HepG2 (cell line): ENCODE measurements at regions not wholly inside any gene's neighbourhood (a gene's known extent, or its start where the extent isn't known, plus 50 kb on each side); places are given as distances from the start of the nearest gene placed in this dataset.

Experiments
- ATAC-seq: fragments of 200-7000 bp; cut with Tn5 transposase; 3 replicates; pipeline ENCODE4 v1.9.1; 2020; ENCODE audit warnings: mild to moderate bottlenecking, moderate library complexity
- BruUV-seq: library from RNA; stranded (reverse); fragments of 400-500 nt; replicated peaks from 2 replicates; lab custom pipeline; 2021; lab: Mats Ljungman, UMichigan
- CTCF ChIA-PET: fragments of 300-600 bp; formaldehyde crosslinking; extraction: SDS; loops from one replicate; lab custom pipeline; 2021; ENCODE audit warnings: low total read pairs, inconsistent platforms, low intra/inter-chr PET ratio; lab: Yijun Ruan, JAX
- POLR2A ChIA-PET: fragments of 350-600 bp; sonication (Branson Sonifier 250); formaldehyde crosslinking; loops from one replicate; lab custom pipeline; 2020; ENCODE audit warnings: antibody characterized with exemption, inconsistent platforms; lab: Yijun Ruan, JAX
- DNase-seq: peaks from one replicate; pipeline ENCODE4 v3.0.0-alpha.2; 2015; ENCODE audit warnings: low spot score
- FAIRE-seq: peaks from 3 replicates; lab custom pipeline; 2011; peaks lifted over from hg19 to GRCh38; lab: Jason Lieb, UNC
- H2AFZ ChIP-seq: one replicate; pipeline ENCODE4 v1.6.1; 2011; ENCODE audit warnings: low read length, inconsistent platforms
- H3K27ac ChIP-seq: fragments of 300-600 bp; 3 replicates; pipeline ENCODE4 v1.8.0; 2011; ENCODE audit warnings: mixed run types, mild to moderate bottlenecking, mixed read lengths, low read length, inconsistent platforms; ENCODE audit not compliant: insufficient read depth; ENCODE audit errors: extremely low read length
- H3K27me3 ChIP-seq, 2 experiments: fragments of 200-600 bp in 1 of 2; 2 replicates in 1 of 2; 3 replicates in 1 of 2; pipeline versions ENCODE4 v1.6.0 to v1.8.0; 2011; ENCODE audit warnings: low read length in 2 of 2, mild to moderate bottlenecking in 2 of 2, moderate library complexity in 2 of 2, inconsistent platforms in 1 of 2; ENCODE audit not compliant: insufficient read depth in 2 of 2, control insufficient read depth in 1 of 2
- H3K36me3 ChIP-seq, 2 experiments: fragments of 200-600 bp in 1 of 2; replicated peaks in 1 of 2; 2 replicates in 1 of 2; 3 replicates in 1 of 2; pipeline versions ENCODE4 v1.5.1 to v1.8.0; 2011; ENCODE audit warnings: low read length in 2 of 2, inconsistent platforms in 1 of 2; ENCODE audit not compliant: insufficient read depth in 2 of 2, control insufficient read depth in 1 of 2
- H3K4me1 ChIP-seq: 2 replicates; pipeline ENCODE4 v1.5.1; 2012; ENCODE audit warnings: low read length, inconsistent platforms; ENCODE audit not compliant: insufficient read depth
- H3K4me2 ChIP-seq: 2 replicates; pipeline ENCODE4 v1.6.0; 2011; ENCODE audit warnings: low read depth, low read length, inconsistent platforms
- H3K4me3 ChIP-seq, 3 experiments: fragments of 200-600 bp in 1 of 3; sonication (generic), shearing (Covaris generic) in 1 of 3; replicated peaks in 1 of 3; 2 replicates each; pipeline ENCODE4 v1.5.1; 2011 to 2016; ENCODE audit warnings: low read length in 3 of 3, inconsistent platforms in 2 of 3, low read depth in 2 of 3, mild to moderate bottlenecking in 2 of 3, control low read depth in 1 of 3, mixed read lengths in 1 of 3; ENCODE audit not compliant: insufficient read depth in 1 of 3
- H3K79me2 ChIP-seq: one replicate; pipeline ENCODE4 v1.6.1; 2011; ENCODE audit warnings: low read length, inconsistent platforms; ENCODE audit not compliant: insufficient read depth
- H3K9ac ChIP-seq: 2 replicates; pipeline ENCODE4 v1.6.0; 2011; ENCODE audit warnings: mild to moderate bottlenecking, low read depth, low read length, inconsistent platforms; ENCODE audit not compliant: insufficient read depth
- H3K9me3 ChIP-seq: 2 replicates; pipeline ENCODE4 v1.5.1; 2012; ENCODE audit warnings: mild to moderate bottlenecking, low read length
- H4K20me1 ChIP-seq: 2 replicates; pipeline ENCODE4 v1.6.0; 2011; ENCODE audit warnings: inconsistent platforms, mild to moderate bottlenecking, low read length, moderate library complexity; ENCODE audit not compliant: insufficient read depth
- AKAP8 ChIP-seq: sonication (generic); formaldehyde crosslinking; IDR thresholded peaks from 2 replicates; pipeline ENCODE4 v1.5.1; 2020; ENCODE audit warnings: mild to moderate bottlenecking, missing genetic modification reagents
- HNRNPLL ChIP-seq: fragments of 200-400 bp; formaldehyde crosslinking; IDR thresholded peaks from 2 replicates; pipeline ENCODE4 v1.6.1; 2017; ENCODE audit warnings: mild to moderate bottlenecking, low read depth, low read length; ENCODE audit not compliant: poor library complexity, severe bottlenecking
- MAFF ChIP-seq: IDR thresholded peaks from 2 replicates; pipeline ENCODE4 v1.6.1; 2011; ENCODE audit warnings: low read depth, low read length, improper control_type of control experiment
- MAFK ChIP-seq, 2 experiments: IDR thresholded peaks in 1 of 2; conservative IDR thresholded peaks in 1 of 2; 2 replicates each; pipeline ENCODE4 v1.6.1; 2011; ENCODE audit warnings: improper control_type of control experiment in 2 of 2, low read length in 2 of 2
- NFE2L1 ChIP-seq: sonication (generic); formaldehyde crosslinking; IDR thresholded peaks from 2 replicates; pipeline ENCODE4 v1.4.0; 2020; ENCODE audit warnings: missing genetic modification reagents, mild to moderate bottlenecking, borderline replicate concordance
- PHF5A ChIP-seq: IDR thresholded peaks from one replicate; pipeline ENCODE4 v1.6.1; 2018; ENCODE audit warnings: low read depth, missing genetic modification reagents; ENCODE audit not compliant: unreplicated experiment
- TCF7L2 ChIP-seq: IDR thresholded peaks from 2 replicates; pipeline ENCODE4 v1.6.1; 2011; ENCODE audit warnings: mild to moderate bottlenecking, low read depth, low read length, moderate library complexity
- TFDP2 ChIP-seq: sonication (generic); formaldehyde crosslinking; IDR thresholded peaks from 2 replicates; pipeline ENCODE4 v1.4.0; 2020; ENCODE audit warnings: missing genetic modification reagents
- ZFP36 ChIP-seq: fragments of 150-350 bp; IDR thresholded peaks from 2 replicates; pipeline ENCODE4 v1.6.1; 2018; ENCODE audit warnings: borderline replicate concordance, low read length, low read depth; ENCODE audit not compliant: partially characterized antibody
- ZNF33B ChIP-seq: sonication (generic); formaldehyde crosslinking; IDR thresholded peaks from 2 replicates; pipeline ENCODE4 v1.5.1; 2020; ENCODE audit warnings: mild to moderate bottlenecking, missing genetic modification reagents
- ZNF562 ChIP-seq: sonication (generic); formaldehyde crosslinking; IDR thresholded peaks from 2 replicates; pipeline ENCODE4 v1.8.0; 2022; ENCODE audit warnings: missing genetic modification reagents, borderline replicate concordance
- ZNF816 ChIP-seq: sonication (generic); formaldehyde crosslinking; IDR thresholded peaks from 2 replicates; pipeline ENCODE4 v1.8.0; 2022; ENCODE audit warnings: missing genetic modification reagents, mild to moderate bottlenecking, borderline replicate concordance
- ZNF83 ChIP-seq: sonication (generic); formaldehyde crosslinking; IDR thresholded peaks from 2 replicates; pipeline ENCODE4 v1.4.0; 2020; ENCODE audit warnings: missing genetic modification reagents, mild to moderate bottlenecking, borderline replicate concordance
- ZNF891 ChIP-seq: sonication (generic); formaldehyde crosslinking; IDR thresholded peaks from 2 replicates; pipeline ENCODE4 v1.5.0; 2020; ENCODE audit warnings: mild to moderate bottlenecking, missing genetic modification reagents
- WGBS: methylation state at CpG from one replicate; pipeline ENCODE4 v1.1.6; 2017; ENCODE audit warnings: low lambda C conversion rate; 5-methylcytosine and 5-hydroxymethylcytosine counted together
- in situ Hi-C: cut with HindIII; loops from 2 replicates; pipeline ENCODE4 v1.10.0; 2017; ENCODE audit warnings: low pct_unique_long_range_greater_than_20kb; ENCODE audit not compliant: extremely low pct_ligation_motif_present
- intact Hi-C: fragments of 100-400 bp; cut with micrococcal nuclease; formaldehyde crosslinking; loops from one replicate; pipeline ENCODE4 v1.10.0; 2022; ENCODE audit not compliant: unreplicated experiment
- TF ChIP-seq, protein P1 (sequence below), 2 experiments: sonication (generic) in 1 of 2; formaldehyde crosslinking in 1 of 2; IDR thresholded peaks; 2 replicates each; pipeline versions ENCODE4 v1.4.0 to v1.6.1; 2018 to 2020; ENCODE audit warnings: missing genetic modification reagents in 2 of 2, borderline replicate concordance in 1 of 2, low read depth in 1 of 2, mild to moderate bottlenecking in 1 of 2, missing biosample characterization in 1 of 2

DNA sequence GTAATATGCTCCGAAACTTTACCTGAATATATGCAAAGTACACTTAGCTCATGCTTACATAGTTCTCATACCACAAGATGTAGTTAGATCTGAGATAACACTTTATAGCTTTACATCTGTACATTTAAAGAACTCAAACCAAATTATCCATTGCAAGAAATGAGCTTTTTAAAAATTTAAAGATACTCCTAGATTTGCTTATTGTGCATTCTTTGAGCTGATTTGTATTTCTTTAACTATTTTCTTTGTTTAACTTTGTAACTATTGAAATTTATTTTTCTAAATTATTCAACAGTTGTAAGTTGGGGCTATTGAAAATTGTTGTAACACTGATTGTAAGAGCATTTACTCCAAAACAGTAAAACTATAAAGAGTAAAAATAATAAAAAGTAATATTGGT is 340.2 kb upstream of the NOVA1 start:
- in situ Hi-C loops (no loop called here), intact Hi-C loops (no loop called here)
- FAIRE-seq (no peak), DNase-seq (no peak), ATAC-seq (no peak)
- Histone ChIP-seq H3K27me3 (no peaks in the 10 kb centered on the region), H2AFZ (no peak overlapping the region), H3K9ac (no peak overlapping the region), H3K79me2 (no peaks in the 10 kb centered on the region), H4K20me1 (no peaks in the 10 kb centered on the region), H3K27ac (no peak overlapping the region), H3K4me2 (no peak overlapping the region), H3K36me3 (no peaks in the 10 kb centered on the region), H3K4me1 (no peaks in the 10 kb centered on the region), H3K4me3 (no peak overlapping the region), H3K9me3 (peaks cover 79% of the 10 kb centered on the region)
- POLR2A ChIA-PET, result no interaction called here
- WGBS, result 3% methylated on average over 1 of the region's 1 CpG
- no TSS peak for BruUV-seq
- TF ChIP-seq ZNF562 (CRISPR knock-in tag) (no peak), MAFF (0 out of 2 replicates have a peak, but pooled peaks have one; percentile 37), MAFK (conservative IDR thresholded peaks at IDR 0.05 in 1 of 2, IDR thresholded peaks at IDR 0.05 in 1 of 2; ENCODE audit: low read length in 2 of 2) (peak; percentile 62 to 66)
- CTCF ChIA-PET, result no interaction called here

DNA sequence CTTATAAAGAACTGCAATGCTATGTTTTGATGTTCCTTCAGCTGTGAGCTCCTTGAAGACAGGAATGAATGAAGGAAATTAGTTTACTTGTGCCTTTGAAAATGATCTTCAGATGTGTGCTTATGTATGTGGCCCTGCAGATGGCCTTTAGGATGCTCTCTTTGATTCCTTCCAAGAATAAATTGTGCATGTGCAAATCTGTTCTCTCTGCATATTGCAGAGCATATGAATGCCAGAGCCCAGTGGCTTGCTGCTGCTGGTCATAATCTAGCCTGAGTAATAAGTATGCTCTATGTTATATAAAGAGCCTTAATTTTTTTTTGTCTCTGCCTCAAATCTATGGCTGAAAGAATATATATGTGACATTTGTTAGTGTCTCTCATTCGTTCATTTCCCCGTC is 341.9 kb upstream of the NOVA1 start:
- peaks cover 79% of the 10 kb centered on the region for H3K9me3 ChIP-seq
- no peaks in the 10 kb centered on the region for H3K79me2 ChIP-seq
- WGBS, result 6% methylated on average over 2 of the region's 2 CpGs
- BruUV-seq, result no TSS peak
- no peaks in the 10 kb centered on the region for H3K4me1 ChIP-seq
- DNase-seq (no peak), FAIRE-seq (no peak), ATAC-seq (no peak)
- no peak overlapping the region for H3K4me2 ChIP-seq
- H4K20me1 ChIP-seq, result no peaks in the 10 kb centered on the region
- H3K36me3 ChIP-seq, result no peaks in the 10 kb centered on the region
- no peak overlapping the region for H3K27ac ChIP-seq
- no peak overlapping the region for H3K9ac ChIP-seq
- H2AFZ ChIP-seq, result no peak overlapping the region
- POLR2A ChIA-PET, result no interaction called here
- in situ Hi-C loops (no loop called here), intact Hi-C loops (no loop called here)
- H3K4me3 ChIP-seq, result no peak overlapping the region
- no peaks in the 10 kb centered on the region for H3K27me3 ChIP-seq
- CTCF ChIA-PET, result no interaction called here
- TF ChIP-seq TFDP2 (CRISPR knock-in tag) (no peak), ZNF816 (CRISPR knock-in tag) (no peak), ZNF33B (CRISPR knock-in tag) (no peak), ZNF83 (CRISPR knock-in tag) (no peak), ZFP36 (no peak), PHF5A (CRISPR knock-in tag) (no peak), ZNF891 (CRISPR knock-in tag) (no peak), NFE2L1 (no peak), HNRNPLL (no peak), TCF7L2 (no peak), AKAP8 (CRISPR knock-in tag) (no peak)
- TF ChIP-seq, protein P1, sequence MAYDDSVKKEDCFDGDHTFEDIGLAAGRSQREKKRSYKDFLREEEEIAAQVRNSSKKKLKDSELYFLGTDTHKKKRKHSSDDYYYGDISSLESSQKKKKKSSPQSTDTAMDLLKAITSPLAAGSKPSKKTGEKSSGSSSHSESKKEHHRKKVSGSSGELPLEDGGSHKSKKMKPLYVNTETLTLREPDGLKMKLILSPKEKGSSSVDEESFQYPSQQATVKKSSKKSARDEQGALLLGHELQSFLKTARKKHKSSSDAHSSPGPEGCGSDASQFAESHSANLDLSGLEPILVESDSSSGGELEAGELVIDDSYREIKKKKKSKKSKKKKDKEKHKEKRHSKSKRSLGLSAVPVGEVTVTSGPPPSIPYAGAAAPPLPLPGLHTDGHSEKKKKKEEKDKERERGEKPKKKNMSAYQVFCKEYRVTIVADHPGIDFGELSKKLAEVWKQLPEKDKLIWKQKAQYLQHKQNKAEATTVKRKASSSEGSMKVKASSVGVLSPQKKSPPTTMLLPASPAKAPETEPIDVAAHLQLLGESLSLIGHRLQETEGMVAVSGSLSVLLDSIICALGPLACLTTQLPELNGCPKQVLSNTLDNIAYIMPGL (CRISPR knock-in tag; IDR thresholded peaks at IDR 0.05; ENCODE audit: borderline replicate concordance in 1 of 2, low read depth in 1 of 2), result no peak
